Testis (tissue), 2 donors: ENCODE measurements at regions not wholly inside any gene's neighbourhood (a gene's known extent, or its start where the extent isn't known, plus 50 kb on each side); places are given as distances from the start of the nearest gene placed in this dataset.

Source experiments
- CTCF ChIP-seq, 3 experiments: fragments of 450-650 bp in 2 of 3; fragments of 200-600 bp in 1 of 3; sonication (generic) in 1 of 3; IDR thresholded peaks; one replicate each; pipeline ENCODE4 v1.5.1; 2016 to 2019; ENCODE audit warnings: antibody characterized with exemption in 3 of 3, mild to moderate bottlenecking in 2 of 3, moderate library complexity in 1 of 3
- POLR2A ChIP-seq: fragments of 450-650 bp; IDR thresholded peaks from one replicate; pipeline ENCODE4 v1.6.1; 2017; ENCODE audit warnings: antibody characterized with exemption, mild to moderate bottlenecking, moderate library complexity

- TF ChIP-seq CTCF (IDR thresholded peaks at IDR 0.05) (no peak), POLR2A (no peak)
These were observed 73.9 kb upstream of the ADCY1 start for GRCh38 chr7:45500257-45500656.
